OCI-LY7 (cell line): ENCODE measurements at regions not wholly inside any gene's neighbourhood (a gene's known extent, or its start where the extent isn't known, plus 50 kb on each side); places are given as distances from the start of the nearest gene placed in this dataset.
A peak's percentile ranks its signal among the peaks of the same experiment; 100 is the strongest.

Source experiments
- BruUV-seq: library from RNA; stranded (reverse); fragments of 400-500 nt; replicated peaks from 2 replicates; lab custom pipeline; 2021; lab: Mats Ljungman, UMichigan
- CTCF ChIA-PET: fragments of 300-600 bp; sonication (Branson Sonifier 250); formaldehyde crosslinking; loops from one replicate; lab custom pipeline; 2022; ENCODE audit warnings: antibody characterized with exemption; ENCODE audit not compliant: unreplicated experiment; lab: Charles Lee
- POLR2A ChIA-PET: fragments of 300-600 bp; sonication (Branson Sonifier 250); formaldehyde crosslinking; loops from one replicate; lab custom pipeline; 2022; ENCODE audit warnings: antibody characterized with exemption; lab: Charles Lee
- DNase-seq: peaks from one replicate; pipeline ENCODE4 v3.0.0-alpha.2; 2015; ENCODE audit warnings: low spot score
- H2AFZ ChIP-seq: fragments of 200-600 bp; sonication (generic), shearing (Covaris generic); 2 replicates; pipeline ENCODE4 v1.6.1; 2014; ENCODE audit warnings: mild to moderate bottlenecking, antibody characterized with exemption, low read length, moderate library complexity
- H3K27ac ChIP-seq: fragments of 200-600 bp; sonication (generic); 2 replicates; pipeline ENCODE4 v1.5.1; 2014; ENCODE audit warnings: mixed run types, low read depth, mild to moderate bottlenecking, moderate library complexity, low read length, inconsistent platforms; ENCODE audit not compliant: poor library complexity, severe bottlenecking
- H3K36me3 ChIP-seq: fragments of 200-600 bp; sonication (generic); 2 replicates; pipeline ENCODE4 v1.6.1; 2014; ENCODE audit warnings: mild to moderate bottlenecking, antibody characterized with exemption, low read length, moderate library complexity, mixed read lengths; ENCODE audit not compliant: insufficient read depth
- H3K4me1 ChIP-seq: fragments of 200-600 bp; sonication (generic); 2 replicates; pipeline ENCODE4 v1.5.1; 2014; ENCODE audit warnings: mild to moderate bottlenecking, low read length; ENCODE audit not compliant: insufficient read depth, poor library complexity, severe bottlenecking
- H3K4me2 ChIP-seq: fragments of 200-600 bp; sonication (generic); 2 replicates; pipeline ENCODE4 v1.6.1; 2014; ENCODE audit warnings: mild to moderate bottlenecking, low read length
- H3K4me3 ChIP-seq: fragments of 200-600 bp; sonication (generic); 2 replicates; pipeline ENCODE4 v1.5.1; 2014; ENCODE audit warnings: mild to moderate bottlenecking, low read depth, low read length; ENCODE audit not compliant: poor library complexity, severe bottlenecking
- H3K79me2 ChIP-seq: fragments of 200-600 bp; sonication (generic); 2 replicates; pipeline ENCODE4 v1.6.1; 2016; ENCODE audit warnings: low read depth, mild to moderate bottlenecking, low read length, moderate library complexity, mixed read lengths; ENCODE audit not compliant: insufficient read depth
- H3K9me2 ChIP-seq: fragments of 200-600 bp; sonication (generic); 2 replicates; pipeline ENCODE4 v1.6.1; 2016; ENCODE audit warnings: mild to moderate bottlenecking, low read length, mixed read lengths; ENCODE audit not compliant: insufficient read depth
- H3K9me3 ChIP-seq: fragments of 200-600 bp; sonication (generic); 2 replicates; pipeline ENCODE4 v1.6.1; 2014; ENCODE audit warnings: mild to moderate bottlenecking, mixed run types, low read length, mixed read lengths
- H4K20me1 ChIP-seq: fragments of 200-600 bp; sonication (generic); 2 replicates; pipeline ENCODE4 v1.6.1; 2014; ENCODE audit warnings: mild to moderate bottlenecking, antibody characterized with exemption, low read length, moderate library complexity, mixed read lengths; ENCODE audit not compliant: insufficient read depth
- EZH2phosphoT487 ChIP-seq: fragments of 200-600 bp; sonication (generic); IDR thresholded peaks from 2 replicates; pipeline ENCODE4 v1.6.1; 2018; ENCODE audit warnings: low read depth, borderline replicate concordance, mild to moderate bottlenecking, mixed run types, antibody characterized with exemption, low read length, moderate library complexity, mixed read lengths
- intact Hi-C: fragments of 100-400 bp; cut with micrococcal nuclease; formaldehyde crosslinking; loops from one replicate; pipeline ENCODE4 v1.10.0; 2022; ENCODE audit not compliant: unreplicated experiment
- TF ChIP-seq, protein P1 (sequence below): fragments of 200-600 bp; sonication (generic); conservative IDR thresholded peaks from 2 replicates; pipeline ENCODE4 v1.5.1; 2014; ENCODE audit warnings: mild to moderate bottlenecking, antibody characterized with exemption, low read length, moderate library complexity, mixed read lengths

DNA sequence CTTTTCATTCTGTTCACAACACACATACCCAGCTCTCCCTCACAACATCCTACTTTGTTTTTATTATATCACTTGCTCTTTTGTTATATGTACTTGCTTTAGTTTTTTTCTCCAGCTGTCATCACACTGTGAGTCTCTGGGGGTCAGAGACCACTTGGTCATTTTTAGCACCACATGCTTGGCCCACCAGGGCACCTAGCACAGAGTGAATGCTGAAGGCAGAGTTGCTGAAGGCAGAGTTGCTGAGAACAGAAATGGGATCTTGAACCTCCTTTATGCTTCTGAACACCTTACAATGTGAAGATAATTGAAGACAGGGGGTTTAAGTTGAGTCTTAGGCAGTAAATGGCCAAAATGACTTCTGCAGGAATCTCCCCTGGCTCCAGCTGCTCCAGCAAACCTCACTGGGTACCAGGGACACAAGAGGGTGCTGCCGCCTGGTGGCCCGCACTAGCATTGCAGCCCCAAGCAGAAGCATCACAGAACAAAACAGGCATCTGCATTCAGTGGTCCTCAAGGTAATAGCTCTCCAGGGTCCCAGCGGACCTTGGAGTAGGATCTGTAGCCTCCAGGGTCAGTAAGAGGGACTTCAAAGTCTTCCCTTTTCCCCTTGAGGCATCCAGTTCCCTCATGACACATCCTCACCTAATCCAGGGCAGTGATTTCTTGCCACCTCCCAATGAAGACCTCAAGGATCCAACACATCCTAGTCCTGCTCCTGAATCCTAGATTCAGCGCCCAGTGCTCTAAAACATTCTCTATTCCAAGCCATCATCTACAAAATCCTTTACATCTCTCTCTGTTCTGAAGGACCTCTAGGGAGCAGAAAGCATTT, 1972.6 kb downstream of the TP53TG3F start:
- Histone ChIP-seq H3K9me2 (no peaks in the 10 kb centered on the region), H2AFZ (no peak overlapping the region), H3K79me2 (no peaks in the 10 kb centered on the region), H3K27ac (no peak overlapping the region), H3K4me3 (no peak overlapping the region), H3K4me1 (no peaks in the 10 kb centered on the region), H3K9me3 (no peaks in the 10 kb centered on the region), H3K4me2 (no peak overlapping the region), H4K20me1 (no peaks in the 10 kb centered on the region), H3K36me3 (no peaks in the 10 kb centered on the region)
- intact Hi-C loops: no loop called here
- ChIA-PET POLR2A (no interaction called here), CTCF (no interaction called here)
- peak; percentile 20 for DNase-seq
- TF ChIP-seq, protein P1, sequence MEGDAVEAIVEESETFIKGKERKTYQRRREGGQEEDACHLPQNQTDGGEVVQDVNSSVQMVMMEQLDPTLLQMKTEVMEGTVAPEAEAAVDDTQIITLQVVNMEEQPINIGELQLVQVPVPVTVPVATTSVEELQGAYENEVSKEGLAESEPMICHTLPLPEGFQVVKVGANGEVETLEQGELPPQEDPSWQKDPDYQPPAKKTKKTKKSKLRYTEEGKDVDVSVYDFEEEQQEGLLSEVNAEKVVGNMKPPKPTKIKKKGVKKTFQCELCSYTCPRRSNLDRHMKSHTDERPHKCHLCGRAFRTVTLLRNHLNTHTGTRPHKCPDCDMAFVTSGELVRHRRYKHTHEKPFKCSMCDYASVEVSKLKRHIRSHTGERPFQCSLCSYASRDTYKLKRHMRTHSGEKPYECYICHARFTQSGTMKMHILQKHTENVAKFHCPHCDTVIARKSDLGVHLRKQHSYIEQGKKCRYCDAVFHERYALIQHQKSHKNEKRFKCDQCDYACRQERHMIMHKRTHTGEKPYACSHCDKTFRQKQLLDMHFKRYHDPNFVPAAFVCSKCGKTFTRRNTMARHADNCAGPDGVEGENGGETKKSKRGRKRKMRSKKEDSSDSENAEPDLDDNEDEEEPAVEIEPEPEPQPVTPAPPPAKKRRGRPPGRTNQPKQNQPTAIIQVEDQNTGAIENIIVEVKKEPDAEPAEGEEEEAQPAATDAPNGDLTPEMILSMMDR: peak; percentile 80
- no peak for TF ChIP-seq EZH2phosphoT487
- no TSS peak for BruUV-seq

DNA sequence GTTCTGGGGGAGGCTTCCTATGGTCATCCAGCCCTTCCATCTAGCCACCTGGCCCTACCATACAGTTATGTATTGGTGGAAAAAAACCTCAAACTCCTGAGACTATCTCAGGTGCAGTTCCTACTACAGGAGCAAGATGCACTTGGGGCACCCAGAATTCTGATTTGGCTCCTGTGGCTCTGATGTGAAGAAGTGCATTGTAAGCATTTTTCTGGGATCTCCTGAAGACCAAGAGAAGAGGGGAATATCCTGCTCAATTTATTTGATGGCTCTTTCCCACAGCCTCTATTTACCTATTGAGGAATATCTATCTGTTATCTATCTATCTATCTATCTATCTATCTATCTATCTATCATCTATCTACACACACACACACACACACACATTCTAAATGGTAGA, 1981.5 kb downstream of the TP53TG3F start:
- POLR2A ChIA-PET: no interaction called here
- DNase-seq: no peak
- Histone ChIP-seq H3K9me2 (no peaks in the 10 kb centered on the region), H2AFZ (no peak overlapping the region), H3K4me2 (no peak overlapping the region), H4K20me1 (no peaks in the 10 kb centered on the region), H3K27ac (no peak overlapping the region), H3K9me3 (no peaks in the 10 kb centered on the region), H3K4me1 (no peaks in the 10 kb centered on the region), H3K79me2 (no peaks in the 10 kb centered on the region), H3K36me3 (no peaks in the 10 kb centered on the region), H3K4me3 (no peak overlapping the region)
- CTCF ChIA-PET: no interaction called here
- no TSS peak for BruUV-seq
- intact Hi-C loops: no loop called here
- TF ChIP-seq EZH2phosphoT487: no peak
- TF ChIP-seq, protein P1: no peak

DNA sequence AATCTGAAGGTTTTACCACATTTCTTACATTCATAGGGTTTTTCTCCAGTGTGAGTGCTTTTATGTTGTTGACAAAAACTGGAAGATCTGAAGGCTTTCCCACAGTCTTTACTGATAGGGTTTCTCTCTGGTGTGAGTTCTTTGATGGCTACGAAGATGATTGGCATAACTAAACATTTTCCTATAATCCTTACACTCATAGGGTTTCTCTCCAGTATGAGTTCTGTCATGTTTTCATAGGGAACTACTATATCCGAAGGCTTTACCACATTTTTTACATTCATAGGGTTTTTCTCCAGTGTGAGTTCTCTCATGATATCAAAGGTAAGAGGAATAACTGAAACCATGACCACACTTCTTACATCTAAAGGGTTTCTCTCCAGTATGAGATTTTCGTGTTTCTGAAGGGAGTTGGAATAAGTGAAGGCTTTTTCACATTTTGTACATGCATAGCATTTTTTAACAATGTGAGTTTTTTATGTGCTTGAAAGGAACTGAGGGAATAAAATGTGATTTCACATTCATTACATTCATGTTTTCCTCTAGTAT, 1987.7 kb downstream of the TP53TG3F start:
- H3K27ac ChIP-seq: no peak overlapping the region
- ChIA-PET POLR2A (no interaction called here), CTCF (no interaction called here)
- no peaks in the 10 kb centered on the region for H3K4me1 ChIP-seq
- no peak for DNase-seq
- no peak overlapping the region for H3K4me2 ChIP-seq
- H3K79me2 ChIP-seq: no peaks in the 10 kb centered on the region
- no peak overlapping the region for H2AFZ ChIP-seq
- TF ChIP-seq, protein P1: no peak
- TF ChIP-seq EZH2phosphoT487: no peak
- no peak overlapping the region for H3K4me3 ChIP-seq
- no peaks in the 10 kb centered on the region for H3K9me2 ChIP-seq
- intact Hi-C loops: no loop called here
- H3K9me3 ChIP-seq: peaks cover 16% of the 10 kb centered on the region; the same call in 1 of the 2 replicates
- BruUV-seq: no TSS peak
- no peaks in the 10 kb centered on the region for H4K20me1 ChIP-seq
- no peaks in the 10 kb centered on the region for H3K36me3 ChIP-seq
